H1 (cell line): ENCODE measurements at regions not wholly inside any gene's neighbourhood (a gene's known extent, or its start where the extent isn't known, plus 50 kb on each side); places are given as distances from the start of the nearest gene placed in this dataset.

Experiments
- CTCF ChIA-PET: fragments of 300-600 bp; sonication (Branson Sonifier 250); formaldehyde crosslinking; loops from one replicate; lab custom pipeline; 2021; ENCODE audit not compliant: partially characterized antibody; lab: Charles Lee
- POLR2A ChIA-PET: fragments of 300-600 bp; sonication (Branson Sonifier 250); formaldehyde crosslinking; loops from one replicate; lab custom pipeline; 2021; ENCODE audit warnings: inconsistent platforms; ENCODE audit not compliant: partially characterized antibody; lab: Charles Lee
- DNase-seq, 2 experiments: peaks; one replicate each; pipeline versions ENCODE4 v3.0.0 to v3.0.0-alpha.2; 2010 to 2022; ENCODE audit warnings: low spot score in 2 of 2, low read depth in 1 of 2, mixed read lengths in 1 of 2
- FAIRE-seq: peaks from 2 replicates; lab custom pipeline; 2011; peaks lifted over from hg19 to GRCh38; lab: Jason Lieb, UNC
- H2AFZ ChIP-seq: 2 replicates; pipeline ENCODE4 v1.8.1; 2012; ENCODE audit warnings: low read length, inconsistent platforms
- H2AK5ac ChIP-seq: 2 replicates; pipeline ENCODE4 v1.6.1; 2013; ENCODE audit warnings: low read depth, low read length
- H2BK120ac ChIP-seq: replicated peaks from 2 replicates; pipeline ENCODE3; 2013; ENCODE audit warnings: low read depth, low read length, inconsistent platforms
- H2BK12ac ChIP-seq: 2 replicates; pipeline ENCODE4 v1.6.1; 2013; ENCODE audit warnings: low read depth, low read length
- H2BK15ac ChIP-seq: 2 replicates; pipeline ENCODE4 v1.6.1; 2013; ENCODE audit warnings: low read length
- H2BK20ac ChIP-seq: 2 replicates; pipeline ENCODE4 v1.6.1; 2013; ENCODE audit warnings: low read length
- H2BK5ac ChIP-seq: 2 replicates; pipeline ENCODE4 v1.6.1; 2013; ENCODE audit warnings: low read depth, low read length
- H3K14ac ChIP-seq: 2 replicates; pipeline ENCODE4 v1.6.1; 2013; ENCODE audit warnings: inconsistent platforms; ENCODE audit not compliant: insufficient read length
- H3K18ac ChIP-seq: 2 replicates; pipeline ENCODE4 v1.6.1; 2013; ENCODE audit warnings: low read length; ENCODE audit errors: extremely low read depth
- H3K23ac ChIP-seq: 2 replicates; pipeline ENCODE4 v1.6.1; 2013; ENCODE audit warnings: inconsistent platforms; ENCODE audit not compliant: insufficient read length
- H3K23me2 ChIP-seq: 2 replicates; pipeline ENCODE4 v1.6.1; 2013; ENCODE audit warnings: low read depth, low read length
- H3K27ac ChIP-seq: 2 replicates; pipeline ENCODE4 v1.6.1; 2011; ENCODE audit warnings: low read depth, low read length, inconsistent platforms
- H3K27me3 ChIP-seq, 4 experiments: replicated peaks in 1 of 4; 1 replicate in 1 of 4; 2 replicates in 3 of 4; pipeline versions ENCODE4 v1.6.1 to v1.8.1; 2011 to 2013; ENCODE audit warnings: low read length in 3 of 4, mild to moderate bottlenecking in 3 of 4, inconsistent platforms in 2 of 4, mixed read lengths in 2 of 4, moderate library complexity in 1 of 4; ENCODE audit not compliant: control insufficient read depth in 3 of 4, insufficient read depth in 3 of 4; ENCODE audit errors: extremely low read depth in 1 of 4
- H3K36me3 ChIP-seq, 4 experiments: 2 replicates each; pipeline versions ENCODE4 v1.6.1 to v1.8.1; 2011 to 2013; ENCODE audit warnings: mild to moderate bottlenecking in 4 of 4, low read length in 3 of 4, moderate library complexity in 2 of 4, control low read depth in 1 of 4, inconsistent platforms in 1 of 4; ENCODE audit not compliant: insufficient read depth in 4 of 4, control insufficient read depth in 2 of 4
- H3K4ac ChIP-seq: replicated peaks from 2 replicates; pipeline ENCODE3; 2013; ENCODE audit warnings: low read length, low read depth, mixed read lengths, inconsistent platforms; ENCODE audit not compliant: insufficient read length
- H3K4me1 ChIP-seq, 4 experiments: replicated peaks in 1 of 4; 1 replicate in 1 of 4; 2 replicates in 3 of 4; pipeline versions ENCODE4 v1.6.1 to v1.8.1; 2011 to 2013; ENCODE audit warnings: low read length in 3 of 4, inconsistent platforms in 2 of 4, mixed read lengths in 1 of 4; ENCODE audit not compliant: insufficient read depth in 4 of 4, control insufficient read depth in 3 of 4
- H3K4me2 ChIP-seq, 2 experiments: 2 replicates each; pipeline versions ENCODE4 v1.6.1 to v1.8.1; 2011 to 2013; ENCODE audit warnings: low read depth in 2 of 2, low read length in 2 of 2, control low read depth in 1 of 2, inconsistent platforms in 1 of 2, mild to moderate bottlenecking in 1 of 2; ENCODE audit not compliant: insufficient read depth in 1 of 2
- H3K4me3 ChIP-seq, 4 experiments: fragments of 200-600, 300-600 bp in 1 of 4; sonication (generic), shearing (Covaris generic), sonication (Bioruptor Twin) in 1 of 4; 2 replicates each; pipeline versions ENCODE4 v1.5.1 to v1.8.1; 2011 to 2016; ENCODE audit warnings: low read length in 4 of 4, low read depth in 3 of 4, control low read depth in 2 of 4, inconsistent platforms in 2 of 4, mild to moderate bottlenecking in 2 of 4, mixed read lengths in 1 of 4, moderate library complexity in 1 of 4; ENCODE audit not compliant: insufficient read depth in 2 of 4; ENCODE audit errors: extremely low read depth in 1 of 4
- H3K56ac ChIP-seq: replicated peaks from 2 replicates; pipeline ENCODE3; 2013; ENCODE audit warnings: low read depth, mild to moderate bottlenecking, mixed read lengths, low read length, inconsistent platforms; ENCODE audit not compliant: insufficient read length
- H3K79me1 ChIP-seq: 2 replicates; pipeline ENCODE4 v1.6.1; 2013; ENCODE audit warnings: low read depth, low read length, control low read depth
- H3K79me2 ChIP-seq, 2 experiments: 2 replicates each; pipeline versions ENCODE4 v1.6.1 to v1.8.1; 2012 to 2013; ENCODE audit warnings: low read length in 2 of 2, mild to moderate bottlenecking in 2 of 2, inconsistent platforms in 1 of 2; ENCODE audit not compliant: insufficient read depth in 2 of 2, control insufficient read depth in 1 of 2
- H3K9ac ChIP-seq, 4 experiments: replicated peaks in 1 of 4; 1 replicate in 1 of 4; 2 replicates in 3 of 4; pipeline versions ENCODE4 v1.6.1 to v1.8.1; 2011 to 2013; ENCODE audit warnings: low read depth in 3 of 4, low read length in 3 of 4, control low read depth in 2 of 4, mild to moderate bottlenecking in 2 of 4, moderate library complexity in 2 of 4, inconsistent platforms in 1 of 4; ENCODE audit errors: extremely low read depth in 1 of 4
- H3K9me3 ChIP-seq, 2 experiments: 2 replicates each; pipeline versions ENCODE4 v1.6.1 to v1.8.1; 2012 to 2013; ENCODE audit warnings: mild to moderate bottlenecking in 2 of 2, moderate library complexity in 2 of 2, control low read depth in 1 of 2, inconsistent platforms in 1 of 2, low read depth in 1 of 2, low read length in 1 of 2, mixed read lengths in 1 of 2; ENCODE audit not compliant: insufficient read depth in 2 of 2
- H4K20me1 ChIP-seq, 2 experiments: replicated peaks in 1 of 2; 2 replicates each; pipeline versions ENCODE3 to v1.8.1; 2011 to 2013; ENCODE audit warnings: inconsistent platforms in 2 of 2, low read length in 2 of 2, mild to moderate bottlenecking in 1 of 2; ENCODE audit not compliant: insufficient read depth in 2 of 2, control insufficient read depth in 1 of 2
- H4K5ac ChIP-seq: 2 replicates; pipeline ENCODE4 v1.6.1; 2013; ENCODE audit warnings: low read length, low read depth, mixed read lengths, inconsistent platforms; ENCODE audit not compliant: insufficient read length
- H4K8ac ChIP-seq: 2 replicates; pipeline ENCODE4 v1.8.0; 2013; ENCODE audit warnings: mild to moderate bottlenecking, moderate library complexity, low read length, inconsistent platforms; ENCODE audit not compliant: insufficient read depth; ENCODE audit errors: extremely low read depth
- H4K91ac ChIP-seq: replicated peaks from 2 replicates; pipeline ENCODE3; 2013; ENCODE audit warnings: low read length, mixed read lengths, inconsistent platforms; ENCODE audit not compliant: insufficient read length
- CEBPB ChIP-seq: IDR thresholded peaks from 2 replicates; pipeline ENCODE4 v1.6.1; 2012; ENCODE audit warnings: low read depth, low read length
- CHD1 ChIP-seq: IDR thresholded peaks from 2 replicates; pipeline ENCODE4 v1.6.1; 2012; ENCODE audit warnings: low read depth, low read length, improper control_type of control experiment
- CHD2 ChIP-seq: IDR thresholded peaks from 2 replicates; pipeline ENCODE4 v1.6.1; 2012; ENCODE audit warnings: low read length, improper control_type of control experiment
- HDAC6 ChIP-seq: IDR thresholded peaks from one replicate; pipeline ENCODE4 v1.7.1; 2012; ENCODE audit warnings: low read depth, mild to moderate bottlenecking, inconsistent platforms, low read length, moderate library complexity
- KDM5A ChIP-seq: fragments of 200-600 bp; IDR thresholded peaks from 2 replicates; pipeline ENCODE4 v1.7.1; 2012; ENCODE audit warnings: mild to moderate bottlenecking, low read length, inconsistent platforms, mixed read lengths
- MAFK ChIP-seq: IDR thresholded peaks from 2 replicates; pipeline ENCODE4 v1.6.1; 2012; ENCODE audit warnings: low read depth, mild to moderate bottlenecking, improper control_type of control experiment, low read length
- NRF1 ChIP-seq: IDR thresholded peaks from 2 replicates; pipeline ENCODE4 v1.6.1; 2011; ENCODE audit warnings: mild to moderate bottlenecking, low read depth, low read length, improper control_type of control experiment
- POLR2A ChIP-seq, 2 experiments: IDR thresholded peaks; 1 replicate in 1 of 2; 2 replicates in 1 of 2; pipeline ENCODE4 v1.6.1; 2011; ENCODE audit warnings: low read depth in 2 of 2, low read length in 2 of 2, mild to moderate bottlenecking in 2 of 2; ENCODE audit errors: control extremely low read depth in 1 of 2
- POLR2AphosphoS5 ChIP-seq: IDR thresholded peaks from 2 replicates; pipeline ENCODE4 v1.6.1; 2011; ENCODE audit warnings: low read depth, low read length
- RNF2 ChIP-seq: fragments of 200-900, 300-1000 bp; sonication (generic); IDR thresholded peaks from 2 replicates; pipeline ENCODE4 v1.7.1; 2016; ENCODE audit warnings: borderline replicate concordance, low read depth, mild to moderate bottlenecking, antibody characterized with exemption, low read length; ENCODE audit not compliant: poor library complexity, severe bottlenecking; ENCODE audit errors: missing control alignments
- SIX5 ChIP-seq: IDR thresholded peaks from 2 replicates; pipeline ENCODE4 v1.6.1; 2011; ENCODE audit warnings: mild to moderate bottlenecking, low read depth, low read length
- SP1 ChIP-seq: IDR thresholded peaks from 2 replicates; pipeline ENCODE4 v1.6.1; 2011; ENCODE audit warnings: low read depth, low read length
- SRF ChIP-seq: IDR thresholded peaks from 2 replicates; pipeline ENCODE4 v1.6.1; 2011; ENCODE audit warnings: mild to moderate bottlenecking, low read depth, low read length, moderate library complexity
- TCF12 ChIP-seq: IDR thresholded peaks from 2 replicates; pipeline ENCODE4 v1.6.1; 2011; ENCODE audit warnings: low read depth, mild to moderate bottlenecking, low read length
- USF2 ChIP-seq: IDR thresholded peaks from 2 replicates; pipeline ENCODE4 v1.6.1; 2011; ENCODE audit warnings: low read length, improper control_type of control experiment
- YY1 ChIP-seq: IDR thresholded peaks from 2 replicates; pipeline ENCODE4 v1.6.1; 2011; ENCODE audit warnings: low read depth, mild to moderate bottlenecking, low read length
- whole genome bisulfite sequencing, 2 experiments: shearing (Covaris generic) in 1 of 2; methylation state at CpG; one replicate each; pipeline versions ENCODE4 v1.1.6 to v1.1.7; 2013 to 2015; ENCODE audit warnings: low lambda C conversion rate in 2 of 2, mixed read lengths in 2 of 2, inconsistent platforms in 1 of 2, low coverage in 1 of 2, missing lambda C conversion rate in 1 of 2; ENCODE audit not compliant: insufficient replicate concordance in 2 of 2, insufficient coverage in 1 of 2, insufficient read length in 1 of 2; ENCODE audit errors: extremely low coverage in 1 of 2, missing lambda C conversion rate in 1 of 2; 5-methylcytosine and 5-hydroxymethylcytosine counted together

DNA sequence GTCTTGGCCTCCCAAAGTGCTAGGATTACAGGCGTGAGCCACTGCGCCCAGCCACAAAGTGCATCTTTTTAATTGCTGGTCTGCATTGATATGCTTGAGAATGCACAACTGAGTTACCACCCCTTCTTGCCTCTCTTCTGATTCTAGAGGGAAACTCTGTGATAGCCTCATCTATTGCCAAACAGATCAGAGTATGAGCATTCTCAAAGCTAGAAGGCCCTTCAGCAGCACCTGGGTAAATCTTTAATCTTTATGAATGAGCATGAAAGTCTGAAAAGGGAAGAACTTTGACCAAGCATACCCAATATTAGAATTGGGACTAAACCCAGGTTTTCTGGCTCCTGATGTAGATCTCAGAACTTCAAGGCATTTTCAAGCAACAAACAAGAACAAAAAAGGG lies 298.3 kb upstream of the TNC start:
- Histone ChIP-seq H2BK120ac (no peak overlapping the region), H2BK15ac (no peak overlapping the region), H3K56ac (no peak overlapping the region), H2AK5ac (no peak overlapping the region), H3K9me3 (peaks cover 5 to 6% of the 10 kb centered on the region in 2 experiments; a peak in 3 of 4 replicates), H2BK20ac (no peak overlapping the region), H3K4me3 (no peak overlapping the region), H3K9ac (no peak overlapping the region), H2AFZ (no peak overlapping the region), H4K8ac (no peak overlapping the region), H3K23me2 (no peaks in the 10 kb centered on the region), H3K79me2 (no peaks in the 10 kb centered on the region), H3K4me1 (no peaks in the 10 kb centered on the region), H4K91ac (no peak overlapping the region), H3K79me1 (no peaks in the 10 kb centered on the region), H3K27me3 (no peaks in the 10 kb centered on the region), H2BK5ac (no peak overlapping the region), H3K14ac (no peak overlapping the region), H3K4ac (no peak overlapping the region), H3K23ac (no peak overlapping the region), H3K36me3 (no peaks in the 10 kb centered on the region; a peak in 1 of 8 replicates), H3K18ac (no peak overlapping the region), H2BK12ac (no peak overlapping the region), H4K20me1 (no peaks in the 10 kb centered on the region), H4K5ac (no peak overlapping the region), H3K4me2 (no peak overlapping the region), H3K27ac (no peak overlapping the region)
- DNase-seq (no peak), FAIRE-seq (no peak)
- ChIA-PET CTCF (no interaction called here), POLR2A (no interaction called here)
- WGBS, 2 experiments = 95% methylated on average over 2 of the region's 2 CpGs; no CpG with 5 or more reads in 1 of the 2 experiments
- TF ChIP-seq SIX5 (no peak), CEBPB (no peak), USF2 (no peak), HDAC6 (no peak), RNF2 (no peak), MAFK (no peak), POLR2A (IDR thresholded peaks at IDR 0.05; ENCODE audit: control extremely low read depth in 1 of 2, low read depth in 2 of 2, low read length in 2 of 2) (no peak), NRF1 (no peak), POLR2AphosphoS5 (no peak), TCF12 (no peak), CHD2 (no peak), YY1 (no peak), SRF (no peak), KDM5A (no peak), SP1 (no peak), CHD1 (no peak)
